Hepatocyte (in vitro differentiated cells): ENCODE measurements at regions not wholly inside any gene's neighbourhood (a gene's known extent, or its start where the extent isn't known, plus 50 kb on each side); places are given as distances from the start of the nearest gene placed in this dataset.
"Not testable (repeated sequence)": the region's sequence is repeated elsewhere in the genome, so short reads cannot be mapped to it uniquely, and the experiment has no call there.

Source experiments
- EZH2 ChIP-seq: fragments of 200-600 bp; sonication (generic); IDR thresholded peaks from 2 replicates; pipeline ENCODE4 v1.6.1; 2016; ENCODE audit warnings: antibody characterized with exemption, mild to moderate bottlenecking, borderline replicate concordance
- TF ChIP-seq, protein P1 (sequence below): fragments of 200-600 bp; sonication (generic); IDR thresholded peaks from 2 replicates; pipeline ENCODE4 v1.5.1; 2016; ENCODE audit warnings: antibody characterized with exemption, mild to moderate bottlenecking; ENCODE audit not compliant: poor library complexity

DNA sequence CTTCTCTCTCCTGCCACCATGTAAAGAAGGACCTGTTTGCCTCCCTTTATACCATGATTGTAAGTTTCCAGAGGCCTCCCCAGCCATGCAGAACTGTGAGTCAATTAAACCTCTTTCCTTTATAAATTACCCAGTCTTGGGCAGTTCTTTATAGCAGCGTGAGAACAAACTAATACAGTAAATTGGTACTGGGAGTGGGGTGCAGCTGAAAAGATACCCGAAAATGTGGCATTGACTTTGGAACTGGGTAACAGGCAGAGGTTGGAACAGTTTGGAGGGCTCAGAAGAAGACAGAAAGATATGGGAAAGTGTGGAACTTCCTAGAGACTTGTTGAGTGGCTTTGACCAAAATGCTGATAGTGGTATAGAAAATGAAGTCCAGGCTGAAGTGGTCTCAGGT lies 54.1 kb upstream of the ADAMTS2 start:
- TF ChIP-seq, protein P1, sequence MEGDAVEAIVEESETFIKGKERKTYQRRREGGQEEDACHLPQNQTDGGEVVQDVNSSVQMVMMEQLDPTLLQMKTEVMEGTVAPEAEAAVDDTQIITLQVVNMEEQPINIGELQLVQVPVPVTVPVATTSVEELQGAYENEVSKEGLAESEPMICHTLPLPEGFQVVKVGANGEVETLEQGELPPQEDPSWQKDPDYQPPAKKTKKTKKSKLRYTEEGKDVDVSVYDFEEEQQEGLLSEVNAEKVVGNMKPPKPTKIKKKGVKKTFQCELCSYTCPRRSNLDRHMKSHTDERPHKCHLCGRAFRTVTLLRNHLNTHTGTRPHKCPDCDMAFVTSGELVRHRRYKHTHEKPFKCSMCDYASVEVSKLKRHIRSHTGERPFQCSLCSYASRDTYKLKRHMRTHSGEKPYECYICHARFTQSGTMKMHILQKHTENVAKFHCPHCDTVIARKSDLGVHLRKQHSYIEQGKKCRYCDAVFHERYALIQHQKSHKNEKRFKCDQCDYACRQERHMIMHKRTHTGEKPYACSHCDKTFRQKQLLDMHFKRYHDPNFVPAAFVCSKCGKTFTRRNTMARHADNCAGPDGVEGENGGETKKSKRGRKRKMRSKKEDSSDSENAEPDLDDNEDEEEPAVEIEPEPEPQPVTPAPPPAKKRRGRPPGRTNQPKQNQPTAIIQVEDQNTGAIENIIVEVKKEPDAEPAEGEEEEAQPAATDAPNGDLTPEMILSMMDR, result not testable (repeated sequence)
- TF ChIP-seq EZH2, result not testable (repeated sequence)
